Epithelial cell of prostate (primary cell): ENCODE measurements at regions not wholly inside any gene's neighbourhood (a gene's known extent, or its start where the extent isn't known, plus 50 kb on each side); places are given as distances from the start of the nearest gene placed in this dataset.
A peak's percentile ranks its signal among the peaks of the same experiment; 100 is the strongest.

Source experiments
- DNase-seq: peaks from one replicate; pipeline ENCODE4 v3.0.0-alpha.2; 2011; ENCODE audit warnings: low read depth, low spot score
- H3K27ac ChIP-seq: fragments of 450-650 bp; 2 replicates; pipeline ENCODE4 v1.5.1; 2017; ENCODE audit warnings: mild to moderate bottlenecking

- no peak overlapping the region for H3K27ac ChIP-seq
- no peak for DNase-seq
Observed at GRCh38 chr12:78473136-78473535, 391.4 kb upstream of the SYT1 start.

- H3K27ac ChIP-seq = no peak overlapping the region
- no peak for DNase-seq
Observed at GRCh38 chr12:78473561-78473960, 391.0 kb upstream of the SYT1 start.

GRCh38 chr12:78483767-78484315, 380.7 kb upstream of the SYT1 start:
- H3K27ac ChIP-seq = no peak overlapping the region
- no peak for DNase-seq

DNA sequence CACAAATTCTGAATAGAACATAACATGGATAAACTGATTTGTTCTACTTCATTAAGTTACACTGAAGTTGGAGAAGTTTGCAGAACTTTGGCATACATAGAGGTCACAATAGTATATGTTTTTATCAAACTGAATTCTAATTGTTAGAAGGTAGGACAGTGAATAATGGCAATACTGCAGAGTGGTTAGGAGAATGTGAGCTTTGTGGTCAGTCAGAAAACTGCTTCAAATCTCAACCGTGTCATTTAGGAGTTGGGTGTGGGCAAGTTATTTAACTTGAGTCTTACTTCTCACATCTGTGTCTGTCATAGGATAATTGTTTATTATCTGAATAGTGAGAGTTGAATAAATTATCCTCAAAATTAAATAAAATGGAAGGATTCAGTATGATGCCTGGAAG, 374.6 kb upstream of the SYT1 start:
- no peak for DNase-seq
- no peak overlapping the region for H3K27ac ChIP-seq

DNA sequence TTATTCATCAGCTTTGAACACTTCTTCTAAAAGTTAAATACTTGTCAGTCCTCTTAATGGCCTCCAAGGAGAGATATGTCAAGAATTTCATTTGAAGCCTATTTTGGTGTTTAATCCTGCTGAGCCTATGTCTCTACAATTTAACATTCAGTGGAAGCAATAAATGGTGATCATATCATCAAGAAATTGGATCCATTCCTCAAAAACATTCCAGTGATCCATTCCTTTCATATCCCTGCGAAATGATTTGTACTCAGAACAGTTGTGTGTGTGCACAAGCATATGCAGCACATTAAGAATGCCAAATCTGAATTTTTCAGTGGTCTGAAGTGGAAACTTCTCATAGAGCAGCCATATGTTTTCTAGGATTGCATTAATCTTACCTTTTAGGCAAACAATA, 373.7 kb upstream of the SYT1 start:
- H3K27ac ChIP-seq = no peak overlapping the region
- no peak for DNase-seq

DNA sequence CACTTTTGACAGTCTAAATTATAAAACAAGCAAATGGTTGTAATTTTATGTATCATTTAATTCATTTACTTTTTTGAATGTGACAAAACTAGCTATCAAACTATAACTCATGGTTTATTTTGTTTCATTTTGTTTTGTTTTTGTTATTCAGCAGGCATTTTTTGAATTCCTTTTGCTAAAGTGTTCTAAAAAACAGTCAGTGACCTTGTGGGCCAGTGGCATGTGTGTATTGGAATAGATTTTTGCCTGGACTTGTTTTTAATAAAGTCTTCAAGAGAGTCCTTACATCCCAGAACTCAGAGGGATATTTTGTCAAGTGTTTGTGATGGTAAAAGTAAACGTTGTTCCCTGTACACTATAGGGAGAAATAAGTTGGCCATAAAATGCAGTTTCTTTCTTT, 369.7 kb upstream of the SYT1 start:
- peak overlapping the region; percentile 0 for H3K27ac ChIP-seq
- no peak for DNase-seq

- DNase-seq = no peak
Observed at GRCh38 chr12:78501825-78502224, 362.7 kb upstream of the SYT1 start.

DNA sequence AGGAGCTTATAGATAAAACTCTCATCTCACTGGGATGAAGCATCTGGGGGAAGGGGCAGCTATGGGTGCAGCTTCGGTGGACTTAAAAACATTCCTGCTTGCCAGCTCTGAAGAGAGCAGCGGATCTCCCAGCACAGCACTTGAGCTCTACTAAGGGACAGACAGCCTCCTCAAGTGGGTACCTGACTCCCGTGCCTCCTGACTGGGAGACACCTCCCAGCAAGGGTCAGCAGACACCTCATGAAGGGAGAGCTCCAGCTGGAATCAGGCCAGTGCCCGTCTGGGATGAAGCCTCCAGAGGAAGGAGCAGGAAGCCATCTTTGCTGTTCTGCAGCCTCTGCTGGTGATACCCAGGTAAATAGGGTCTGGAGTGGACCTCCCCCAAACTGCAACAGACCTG, 345.2 kb upstream of the SYT1 start:
- no peak for DNase-seq
- no peak overlapping the region for H3K27ac ChIP-seq

More at GRCh38 chr12:78501825-78502224, 362.7 kb upstream of the SYT1 start:
- H3K27ac ChIP-seq = no peak overlapping the region

- H3K27ac ChIP-seq = no peak overlapping the region
- DNase-seq = no peak
Observed at GRCh38 chr12:78530100-78530765, 334.3 kb upstream of the SYT1 start.

GRCh38 chr12:78531831-78532458, 332.6 kb upstream of the SYT1 start:
- no peak overlapping the region for H3K27ac ChIP-seq
- DNase-seq = no peak

DNA sequence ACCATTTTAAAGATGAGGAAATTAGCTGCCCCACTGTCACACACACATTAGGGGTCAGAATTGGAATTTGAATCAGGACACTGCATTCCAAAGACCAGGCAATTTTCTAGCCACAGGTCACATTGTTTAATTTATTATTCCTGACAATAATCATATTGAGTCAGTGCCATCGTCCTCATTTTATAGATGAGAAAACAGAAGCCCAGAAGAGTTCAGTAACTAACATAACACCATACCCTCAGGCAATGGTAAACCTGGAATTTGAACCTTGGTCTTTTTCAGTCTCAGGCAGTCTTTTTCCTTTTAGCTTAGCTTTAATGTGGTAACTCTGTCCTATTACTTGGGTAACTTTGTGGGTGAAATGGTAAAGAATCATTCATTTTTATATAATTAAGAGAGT, 330.3 kb upstream of the SYT1 start:
- H3K27ac ChIP-seq = no peak overlapping the region
- DNase-seq = no peak

DNA sequence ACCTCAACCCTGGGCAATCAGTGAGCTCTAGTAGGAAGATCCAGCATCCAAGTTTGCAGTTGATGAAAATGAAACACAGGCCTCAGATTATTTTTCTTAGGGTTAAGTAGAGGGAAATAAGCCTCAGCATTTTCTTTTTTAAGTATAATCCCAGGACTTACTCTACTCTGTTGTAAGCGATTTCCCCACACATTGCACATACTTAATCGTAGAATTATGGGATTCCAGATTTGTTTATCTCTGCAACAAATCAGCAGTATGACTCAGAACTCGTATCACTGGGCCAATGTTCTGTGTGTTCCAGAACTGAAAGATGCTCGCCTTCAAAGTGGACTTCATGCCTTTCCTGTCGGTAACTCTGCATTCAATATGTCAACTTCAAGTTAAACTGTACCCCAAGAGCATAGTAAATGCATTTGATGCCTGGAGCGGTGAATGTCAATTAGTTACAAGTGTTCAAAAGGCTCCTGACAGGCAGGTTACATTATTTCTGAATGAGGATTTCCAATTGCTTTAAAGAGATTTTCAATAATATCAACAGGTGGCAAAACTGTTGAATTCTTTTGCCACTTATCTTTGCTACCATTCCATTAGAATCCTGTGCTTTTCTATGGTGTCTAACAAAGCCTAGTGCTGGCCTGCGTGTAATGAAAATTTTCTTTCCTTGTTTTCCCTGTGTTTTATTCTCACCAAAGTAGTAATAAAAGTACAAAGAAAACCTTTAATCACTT, 323.8 kb upstream of the SYT1 start:
- no peak for DNase-seq

DNA sequence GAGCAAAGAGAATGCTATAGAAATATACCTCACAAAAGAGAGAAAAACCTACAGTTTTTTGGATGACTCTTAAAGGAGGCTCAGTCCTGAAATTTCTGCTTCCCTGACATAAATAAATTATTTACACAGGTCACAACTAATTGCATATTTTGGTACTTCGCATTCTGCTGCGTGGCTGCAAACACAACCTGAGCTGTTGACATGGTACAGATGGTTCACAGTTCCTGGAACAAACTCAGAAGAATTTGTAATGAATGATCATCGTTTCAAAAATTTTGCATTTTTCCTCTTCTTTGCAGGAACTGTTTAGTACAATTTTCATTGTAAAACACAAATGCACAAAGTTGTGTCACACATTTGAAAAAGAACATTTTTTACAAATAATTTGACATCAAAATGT, 313.7 kb upstream of the SYT1 start:
- no peak for DNase-seq
- no peak overlapping the region for H3K27ac ChIP-seq

More for the DNA sequence above, 323.8 kb upstream of the SYT1 start:
- no peak overlapping the region for H3K27ac ChIP-seq

DNA sequence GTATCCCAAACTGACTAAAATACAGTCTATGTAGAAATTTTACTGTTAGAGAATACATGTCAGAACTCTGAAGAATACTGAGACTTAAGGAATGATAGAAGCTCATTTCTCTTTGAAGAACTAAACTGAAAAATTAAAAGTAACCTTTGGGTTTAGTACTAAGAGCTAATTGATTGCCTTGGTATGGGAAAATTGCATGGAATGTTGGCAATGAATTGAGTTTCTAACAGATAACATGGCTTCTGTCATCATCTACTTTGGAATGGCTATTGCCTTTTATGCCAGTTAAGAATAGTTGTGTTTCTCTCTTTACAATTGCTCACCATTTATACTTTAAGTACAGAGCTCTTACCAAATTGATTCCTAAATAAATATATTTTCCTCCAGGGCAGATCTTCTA, 308.8 kb upstream of the SYT1 start:
- DNase-seq = no peak

DNA sequence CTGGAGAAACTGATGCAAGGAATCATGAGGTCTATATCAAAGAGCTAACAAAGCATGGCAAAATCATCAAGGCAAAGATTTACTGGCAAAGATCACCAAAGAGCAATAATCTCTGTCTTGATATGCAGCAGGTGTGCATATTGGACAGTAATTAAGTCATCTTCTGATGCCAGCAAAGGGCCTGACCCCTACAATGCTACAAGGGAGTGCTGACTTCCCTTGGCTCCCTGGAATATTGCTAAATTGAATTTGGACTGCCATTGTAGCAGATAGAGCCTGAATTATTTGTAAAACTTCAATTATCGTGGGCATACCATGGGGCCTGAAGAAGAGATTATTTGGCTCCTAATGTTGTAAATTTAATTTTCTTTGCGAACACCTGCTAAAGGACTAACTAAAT, 307.9 kb upstream of the SYT1 start:
- no peak overlapping the region for H3K27ac ChIP-seq
- DNase-seq = no peak

More for the DNA sequence above, 308.8 kb upstream of the SYT1 start:
- H3K27ac ChIP-seq = no peak overlapping the region

DNA sequence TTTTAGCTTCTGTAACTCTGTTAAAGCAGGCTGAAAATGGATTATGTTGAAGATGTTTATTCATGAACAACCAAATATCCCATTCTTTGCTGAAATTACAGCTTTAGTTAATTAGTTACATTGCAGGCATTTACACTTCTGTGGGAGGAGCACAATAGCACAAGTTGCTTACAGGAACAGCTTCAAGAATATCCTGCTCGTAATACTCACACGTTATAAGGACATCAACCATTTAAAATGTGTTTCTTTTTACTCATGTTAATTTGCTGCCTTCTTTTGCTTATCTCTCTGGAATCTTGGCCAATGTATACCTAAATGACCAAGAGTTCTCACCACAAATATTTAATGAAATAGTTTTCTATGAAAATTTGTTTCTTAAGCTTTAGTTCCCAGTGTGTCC, 305.2 kb upstream of the SYT1 start:
- DNase-seq = no peak
- H3K27ac ChIP-seq = no peak overlapping the region

- H3K27ac ChIP-seq = no peak overlapping the region
- DNase-seq = no peak
Observed at GRCh38 chr12:78559886-78560285, 304.7 kb upstream of the SYT1 start.

- no peak for DNase-seq
- no peak overlapping the region for H3K27ac ChIP-seq
Observed at GRCh38 chr12:78560633-78561032, 303.9 kb upstream of the SYT1 start.

GRCh38 chr12:78562368-78563205, 302.0 kb upstream of the SYT1 start:
- no peak for DNase-seq
- no peak overlapping the region for H3K27ac ChIP-seq

DNA sequence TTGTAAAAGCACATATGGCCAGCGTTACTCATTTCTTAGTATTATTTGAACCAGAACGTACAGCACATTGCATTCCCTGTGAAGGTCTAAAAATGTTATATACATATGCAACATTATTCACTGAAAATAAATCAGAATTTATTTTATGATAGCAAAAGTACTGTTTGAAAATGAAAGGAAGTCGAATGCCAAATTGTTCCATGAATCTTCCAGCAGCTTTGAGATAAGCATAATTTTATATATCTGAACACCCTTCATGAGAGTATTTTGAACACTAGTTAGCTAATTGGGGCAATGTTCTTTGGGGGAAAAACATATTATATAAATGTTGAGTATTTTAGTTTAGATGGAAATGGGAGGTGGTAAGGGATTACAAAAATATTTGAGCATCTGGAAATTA, 300.7 kb upstream of the SYT1 start:
- no peak for DNase-seq
- H3K27ac ChIP-seq = no peak overlapping the region
